ENCODE measurements at regions not wholly inside any gene's neighbourhood (a gene's known extent, or its start where the extent isn't known, plus 50 kb on each side); places are given as distances from the start of the nearest gene placed in this dataset.

DNA sequence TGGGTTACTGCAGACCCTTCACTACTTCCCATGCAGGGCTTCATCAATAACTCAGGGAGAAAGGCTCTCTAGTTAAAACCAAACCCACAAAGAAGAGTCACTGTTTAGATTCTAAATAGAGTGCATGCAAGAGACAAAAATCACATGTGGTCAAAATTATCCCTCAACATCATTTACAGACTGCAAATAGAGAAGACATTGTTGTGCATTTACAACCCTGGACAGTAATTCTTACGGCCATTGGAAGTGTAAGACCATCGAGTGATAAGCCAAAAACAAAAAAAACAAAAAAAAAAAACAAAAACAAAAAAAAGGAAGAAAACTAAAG, 93.4 kb downstream of the RASSF10 start:
- Histone ChIP-seq H3K27me3 (ENCODE audit: insufficient read depth, poor library complexity, severe bottlenecking) (no peaks in the 10 kb centered on the region), H3K4me3 (replicated peaks; ENCODE audit: insufficient read depth, low read length) (no peak overlapping the region), H3K27ac (replicated peaks) (no peak overlapping the region)
- TF ChIP-seq POLR2AphosphoS5 (IDR thresholded peaks at IDR 0.05; ENCODE audit: low read depth), result no peak
- TF ChIP-seq CTCF (IDR thresholded peaks at IDR 0.05; ENCODE audit: insufficient read depth, low read length), result no peak
- no peak for TF ChIP-seq SPI1 (IDR thresholded peaks at IDR 0.05; ENCODE audit: borderline replicate concordance, low read depth)
- TF ChIP-seq, protein P1, sequence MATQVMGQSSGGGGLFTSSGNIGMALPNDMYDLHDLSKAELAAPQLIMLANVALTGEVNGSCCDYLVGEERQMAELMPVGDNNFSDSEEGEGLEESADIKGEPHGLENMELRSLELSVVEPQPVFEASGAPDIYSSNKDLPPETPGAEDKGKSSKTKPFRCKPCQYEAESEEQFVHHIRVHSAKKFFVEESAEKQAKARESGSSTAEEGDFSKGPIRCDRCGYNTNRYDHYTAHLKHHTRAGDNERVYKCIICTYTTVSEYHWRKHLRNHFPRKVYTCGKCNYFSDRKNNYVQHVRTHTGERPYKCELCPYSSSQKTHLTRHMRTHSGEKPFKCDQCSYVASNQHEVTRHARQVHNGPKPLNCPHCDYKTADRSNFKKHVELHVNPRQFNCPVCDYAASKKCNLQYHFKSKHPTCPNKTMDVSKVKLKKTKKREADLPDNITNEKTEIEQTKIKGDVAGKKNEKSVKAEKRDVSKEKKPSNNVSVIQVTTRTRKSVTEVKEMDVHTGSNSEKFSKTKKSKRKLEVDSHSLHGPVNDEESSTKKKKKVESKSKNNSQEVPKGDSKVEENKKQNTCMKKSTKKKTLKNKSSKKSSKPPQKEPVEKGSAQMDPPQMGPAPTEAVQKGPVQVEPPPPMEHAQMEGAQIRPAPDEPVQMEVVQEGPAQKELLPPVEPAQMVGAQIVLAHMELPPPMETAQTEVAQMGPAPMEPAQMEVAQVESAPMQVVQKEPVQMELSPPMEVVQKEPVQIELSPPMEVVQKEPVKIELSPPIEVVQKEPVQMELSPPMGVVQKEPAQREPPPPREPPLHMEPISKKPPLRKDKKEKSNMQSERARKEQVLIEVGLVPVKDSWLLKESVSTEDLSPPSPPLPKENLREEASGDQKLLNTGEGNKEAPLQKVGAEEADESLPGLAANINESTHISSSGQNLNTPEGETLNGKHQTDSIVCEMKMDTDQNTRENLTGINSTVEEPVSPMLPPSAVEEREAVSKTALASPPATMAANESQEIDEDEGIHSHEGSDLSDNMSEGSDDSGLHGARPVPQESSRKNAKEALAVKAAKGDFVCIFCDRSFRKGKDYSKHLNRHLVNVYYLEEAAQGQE (IDR thresholded peaks at IDR 0.05; ENCODE audit: insufficient replicate concordance, low read depth), result no peak
- TF ChIP-seq GABPA (IDR thresholded peaks at IDR 0.05; ENCODE audit: low read depth), result no peak
- no peak for DNase-seq (ENCODE audit: low read depth in 1 of 2, low spot score in 1 of 2)

DNA sequence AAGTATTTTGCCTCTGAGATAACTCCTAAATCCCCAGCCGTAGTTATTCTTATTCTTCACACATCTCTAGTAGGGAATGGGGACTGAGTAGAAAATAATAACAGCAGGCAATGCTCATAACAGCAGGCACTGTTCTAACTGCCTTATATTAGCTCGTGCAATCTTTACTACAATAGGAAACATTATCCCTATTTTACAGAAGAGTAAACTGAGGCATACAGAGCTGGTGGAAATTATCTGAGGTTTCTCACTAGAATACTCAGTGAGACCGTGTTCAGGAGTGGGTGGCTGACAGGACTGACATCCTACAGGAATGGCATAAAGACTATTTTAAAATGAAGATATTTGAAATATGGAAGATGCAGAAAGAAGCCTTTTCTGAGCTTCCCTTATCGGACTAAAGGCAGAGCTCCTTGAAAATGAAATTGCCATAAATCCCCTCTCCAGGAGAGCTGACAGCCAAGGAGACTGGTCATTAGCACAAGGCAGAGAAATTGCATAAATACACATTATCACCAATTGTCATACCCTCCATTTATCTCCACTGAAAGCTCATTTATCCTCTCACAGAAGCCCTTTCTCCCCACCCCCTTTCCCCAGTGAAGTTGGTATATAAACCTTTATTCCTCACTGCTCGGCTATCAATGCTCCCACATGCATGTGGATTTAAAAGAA, 93.9 kb downstream of the RASSF10 start:
- Histone ChIP-seq H3K4me3 (replicated peaks; ENCODE audit: insufficient read depth, low read length) (no peak overlapping the region), H3K27me3 (ENCODE audit: insufficient read depth, poor library complexity, severe bottlenecking) (no peaks in the 10 kb centered on the region), H3K27ac (replicated peaks) (no peak overlapping the region)
- TF ChIP-seq POLR2AphosphoS5 (IDR thresholded peaks at IDR 0.05; ENCODE audit: low read depth) (no peak), CTCF (IDR thresholded peaks at IDR 0.05; ENCODE audit: insufficient read depth, low read length) (no peak), SPI1 (IDR thresholded peaks at IDR 0.05; ENCODE audit: borderline replicate concordance, low read depth) (no peak), GABPA (IDR thresholded peaks at IDR 0.05; ENCODE audit: low read depth) (no peak)
- TF ChIP-seq, protein P1 (IDR thresholded peaks at IDR 0.05; ENCODE audit: insufficient replicate concordance, low read depth), result no peak
- DNase-seq (ENCODE audit: low read depth in 1 of 2, low spot score in 1 of 2), result no peak

- TF ChIP-seq, protein P1 (IDR thresholded peaks at IDR 0.05; ENCODE audit: insufficient replicate concordance, low read depth), result no peak
- TF ChIP-seq POLR2AphosphoS5 (IDR thresholded peaks at IDR 0.05; ENCODE audit: low read depth) (no peak), CTCF (IDR thresholded peaks at IDR 0.05; ENCODE audit: insufficient read depth, low read length) (no peak), GABPA (IDR thresholded peaks at IDR 0.05; ENCODE audit: low read depth) (no peak), SPI1 (IDR thresholded peaks at IDR 0.05; ENCODE audit: borderline replicate concordance, low read depth) (no peak)
- no peak for DNase-seq (ENCODE audit: low read depth in 1 of 2, low spot score in 1 of 2)
- Histone ChIP-seq H3K27ac (replicated peaks) (no peak overlapping the region), H3K27me3 (ENCODE audit: insufficient read depth, poor library complexity, severe bottlenecking) (no peaks in the 10 kb centered on the region), H3K4me3 (replicated peaks; ENCODE audit: insufficient read depth, low read length) (no peak overlapping the region)
These were observed 94.9 kb downstream of the RASSF10 start for GRCh38 chr11:13103962-13104554.

Measured in HL-60 (cell line).